Caco-2 (cell line): ENCODE measurements at regions not wholly inside any gene's neighbourhood (a gene's known extent, or its start where the extent isn't known, plus 50 kb on each side); places are given as distances from the start of the nearest gene placed in this dataset.

Experiments used
- BruUV-seq: library from RNA; stranded (reverse); fragments of 400-500 nt; replicated peaks from 2 replicates; lab custom pipeline; 2021; lab: Mats Ljungman, UMichigan
- CTCF ChIA-PET: fragments of 300-600 bp; sonication (Branson Sonifier 250); formaldehyde crosslinking; loops from one replicate; lab custom pipeline; 2022; ENCODE audit warnings: antibody characterized with exemption; lab: Charles Lee
- POLR2A ChIA-PET: fragments of 300-600 bp; sonication (Branson Sonifier 250); formaldehyde crosslinking; loops from one replicate; lab custom pipeline; 2022; ENCODE audit warnings: antibody characterized with exemption; lab: Charles Lee
- DNase-seq, 2 experiments: peaks; one replicate each; pipeline versions ENCODE4 v3.0.0 to v3.0.0-alpha.2; 2020 to 2022
- H3K27me3 ChIP-seq: replicated peaks from 2 replicates; pipeline ENCODE4 v1.6.0; 2011; ENCODE audit warnings: low read length; ENCODE audit not compliant: control insufficient read depth, insufficient read depth
- H3K36me3 ChIP-seq: 2 replicates; pipeline ENCODE4 v1.5.1; 2011; ENCODE audit warnings: low read length; ENCODE audit not compliant: control insufficient read depth, insufficient read depth
- H3K4me1 ChIP-seq: fragments of 250-450 bp; sonication (Bioruptor Pico); 2 replicates; pipeline ENCODE4 v1.5.1; 2020; ENCODE audit warnings: mild to moderate bottlenecking
- H3K4me3 ChIP-seq: 2 replicates; pipeline ENCODE4 v1.5.1; 2011; ENCODE audit warnings: low read depth, mild to moderate bottlenecking, control low read depth, low read length
- H3K9me3 ChIP-seq: fragments of 250-450 bp; sonication (Bioruptor Pico); 2 replicates; pipeline ENCODE4 v1.5.1; 2020; ENCODE audit warnings: mild to moderate bottlenecking, moderate library complexity
- H3K27ac Mint-ChIP-seq: one replicate; pipeline ENCODE4 v1.8.0; 2022; ENCODE audit warnings: mixed read lengths; ENCODE audit not compliant: unreplicated experiment
- H3K27me3 Mint-ChIP-seq: one replicate; pipeline ENCODE4 v1.8.0; 2022; ENCODE audit warnings: mixed read lengths; ENCODE audit not compliant: insufficient read depth, unreplicated experiment
- H3K36me3 Mint-ChIP-seq: one replicate; pipeline ENCODE4 v1.8.0; 2022; ENCODE audit warnings: mild to moderate bottlenecking, mixed read lengths; ENCODE audit not compliant: insufficient read depth, unreplicated experiment
- H3K4me1 Mint-ChIP-seq: one replicate; pipeline ENCODE4 v1.8.0; 2022; ENCODE audit warnings: low read depth, mixed read lengths; ENCODE audit not compliant: unreplicated experiment
- H3K4me3 Mint-ChIP-seq: one replicate; pipeline ENCODE4 v1.8.0; 2022; ENCODE audit warnings: mild to moderate bottlenecking, moderate library complexity, mixed read lengths; ENCODE audit not compliant: unreplicated experiment
- H3K9me3 Mint-ChIP-seq: one replicate; pipeline ENCODE4 v1.8.0; 2022; ENCODE audit warnings: mixed read lengths; ENCODE audit not compliant: unreplicated experiment
- CTCF ChIP-seq, 2 experiments: fragments of 200-600 bp in 1 of 2; IDR thresholded peaks; 1 replicate in 1 of 2; 2 replicates in 1 of 2; pipeline versions ENCODE4 v1.5.1 to v1.8.0; 2011 to 2022; ENCODE audit warnings: antibody characterized with exemption in 1 of 2, control low read depth in 1 of 2, inconsistent platforms in 1 of 2, low read depth in 1 of 2, low read length in 1 of 2, mild to moderate bottlenecking in 1 of 2, moderate library complexity in 1 of 2; ENCODE audit not compliant: insufficient read depth in 1 of 2, severe bottlenecking in 1 of 2, unreplicated experiment in 1 of 2
- intact Hi-C: fragments of 100-400 bp; cut with micrococcal nuclease; formaldehyde crosslinking; loops from one replicate; pipeline ENCODE4 v1.10.0; 2022; ENCODE audit not compliant: unreplicated experiment

GRCh38 chr7:57204411-57204811 is 72.2 kb upstream of the ZNF479 start:
- DNase-seq: peak in 1 of 2 experiments; percentile 10
- Mint-ChIP-seq H3K27me3 (no peaks in the 10 kb centered on the region), H3K36me3 (no peaks in the 10 kb centered on the region), H3K4me1 (no peaks in the 10 kb centered on the region), H3K9me3 (peaks cover 42% of the 10 kb centered on the region), H3K4me3 (no peak overlapping the region), H3K27ac (no peak overlapping the region)
- no peaks in the 10 kb centered on the region for H3K36me3 ChIP-seq
- no peak for TF ChIP-seq CTCF (IDR thresholded peaks at IDR 0.05; ENCODE audit: insufficient read depth in 1 of 2, low read depth in 1 of 2, low read length in 1 of 2, severe bottlenecking in 1 of 2, unreplicated experiment in 1 of 2)
- no peaks in the 10 kb centered on the region for H3K4me1 ChIP-seq
- no peaks in the 10 kb centered on the region for H3K27me3 ChIP-seq
- no TSS peak for BruUV-seq
- ChIA-PET CTCF (no interaction called here), POLR2A (no interaction called here)
- no peaks in the 10 kb centered on the region; the same call in 1 of the 2 replicates for H3K9me3 ChIP-seq
- intact Hi-C loops: no loop called here
- H3K4me3 ChIP-seq: no peak overlapping the region

- Mint-ChIP-seq H3K9me3 (peaks cover 43% of the 10 kb centered on the region), H3K36me3 (no peaks in the 10 kb centered on the region), H3K27ac (no peak overlapping the region), H3K4me3 (no peak overlapping the region), H3K27me3 (no peaks in the 10 kb centered on the region), H3K4me1 (no peaks in the 10 kb centered on the region)
- Histone ChIP-seq H3K4me3 (no peak overlapping the region), H3K4me1 (no peaks in the 10 kb centered on the region), H3K27me3 (no peaks in the 10 kb centered on the region), H3K36me3 (no peaks in the 10 kb centered on the region), H3K9me3 (no peaks in the 10 kb centered on the region; the same call in 1 of the 2 replicates)
- no peak for TF ChIP-seq CTCF (IDR thresholded peaks at IDR 0.05; ENCODE audit: insufficient read depth in 1 of 2, low read depth in 1 of 2, low read length in 1 of 2, severe bottlenecking in 1 of 2, unreplicated experiment in 1 of 2)
- peak in 1 of 2 experiments; percentile 12 for DNase-seq
- intact Hi-C loops: no loop called here
- POLR2A ChIA-PET: no interaction called here
- CTCF ChIA-PET: no interaction called here
- BruUV-seq: no TSS peak
Measured at GRCh38 chr7:57205000-57205399, 72.8 kb upstream of the ZNF479 start.

GRCh38 chr7:57207836-57208235 is 75.6 kb upstream of the ZNF479 start:
- Histone ChIP-seq H3K9me3 (no peaks in the 10 kb centered on the region; the same call in 1 of the 2 replicates), H3K36me3 (no peaks in the 10 kb centered on the region), H3K4me3 (no peak overlapping the region), H3K4me1 (no peaks in the 10 kb centered on the region), H3K27me3 (no peaks in the 10 kb centered on the region)
- Mint-ChIP-seq H3K9me3 (peaks cover 43% of the 10 kb centered on the region), H3K36me3 (no peaks in the 10 kb centered on the region), H3K4me3 (no peak overlapping the region), H3K27ac (no peak overlapping the region), H3K4me1 (no peaks in the 10 kb centered on the region), H3K27me3 (no peaks in the 10 kb centered on the region)
- no TSS peak for BruUV-seq
- no peak for DNase-seq
- intact Hi-C loops: no loop called here
- POLR2A ChIA-PET: no interaction called here
- CTCF ChIA-PET: no interaction called here
- no peak for TF ChIP-seq CTCF (IDR thresholded peaks at IDR 0.05; ENCODE audit: insufficient read depth in 1 of 2, low read depth in 1 of 2, low read length in 1 of 2, severe bottlenecking in 1 of 2, unreplicated experiment in 1 of 2)
